BE2C (cell line): ENCODE measurements at regions not wholly inside any gene's neighbourhood (a gene's known extent, or its start where the extent isn't known, plus 50 kb on each side); places are given as distances from the start of the nearest gene placed in this dataset.

ENCODE experiments used
- DNase-seq: peaks from one replicate; pipeline ENCODE4 v3.0.0-alpha.2; 2020
- H3K27me3 ChIP-seq: fragments of 250-450 bp; sonication (Bioruptor Pico); 2 replicates; pipeline ENCODE4 v1.5.1; 2020; ENCODE audit warnings: mild to moderate bottlenecking
- H3K36me3 ChIP-seq: fragments of 250-450 bp; sonication (Bioruptor Pico); 2 replicates; pipeline ENCODE4 v1.5.1; 2020; ENCODE audit warnings: mild to moderate bottlenecking
- H3K4me1 ChIP-seq: fragments of 250-450 bp; sonication (Bioruptor Pico); 2 replicates; pipeline ENCODE4 v1.5.1; 2020
- H3K4me3 ChIP-seq: 2 replicates; pipeline ENCODE4 v1.5.1; 2011; ENCODE audit warnings: low read depth, low read length
- H3K9me3 ChIP-seq: fragments of 250-450 bp; sonication (Bioruptor Pico); 2 replicates; pipeline ENCODE4 v1.5.1; 2020
- TF ChIP-seq, protein P1 (sequence below): IDR thresholded peaks from 2 replicates; pipeline ENCODE4 v1.5.1; 2012; ENCODE audit warnings: mild to moderate bottlenecking, low read depth, low read length

DNA sequence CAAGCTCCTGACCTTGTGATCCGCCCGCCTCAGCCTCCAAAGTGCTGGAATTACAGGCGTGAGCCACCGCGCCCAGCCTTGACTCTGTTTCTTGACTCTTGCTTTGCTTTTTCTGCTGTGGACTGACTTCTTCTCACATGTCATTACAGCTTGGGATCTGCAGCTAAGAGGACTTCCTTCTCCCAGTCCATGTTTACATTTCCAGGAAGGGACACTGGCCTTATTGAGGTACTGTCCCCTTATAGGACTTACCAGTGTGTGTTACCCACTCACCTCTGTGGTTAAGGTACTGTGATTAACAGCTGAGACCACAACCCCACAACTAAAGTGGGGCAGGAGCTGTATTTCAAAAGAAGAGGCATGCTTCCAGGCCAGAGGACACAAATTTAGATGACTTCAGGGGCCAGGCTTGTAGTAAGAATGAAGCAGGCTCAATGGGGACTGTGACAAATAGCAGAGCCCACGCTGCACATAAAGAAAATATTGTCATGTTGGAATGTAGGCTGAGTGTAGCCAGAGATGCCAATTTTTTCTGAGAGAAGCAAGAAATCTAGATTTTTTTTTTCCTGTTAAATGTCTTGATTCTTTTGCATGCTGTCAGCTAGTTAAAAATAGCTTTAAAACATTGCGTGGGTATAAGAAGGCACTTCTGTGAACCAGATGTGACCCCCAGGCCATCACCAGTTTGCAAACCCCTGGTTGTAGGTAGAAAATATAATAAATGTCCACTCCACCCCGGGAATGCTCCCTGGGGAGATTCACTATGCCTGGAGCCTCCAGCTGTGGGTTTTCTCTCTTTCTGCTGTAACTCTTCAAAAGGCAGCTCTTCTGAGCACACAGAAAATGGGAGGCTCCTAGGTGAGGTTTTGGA, 75.0 kb downstream of the PTPDC1 start:
- no peak overlapping the region for H3K4me3 ChIP-seq
- no peaks in the 10 kb centered on the region for H3K27me3 ChIP-seq
- H3K9me3 ChIP-seq = no peaks in the 10 kb centered on the region
- TF ChIP-seq, protein P1, sequence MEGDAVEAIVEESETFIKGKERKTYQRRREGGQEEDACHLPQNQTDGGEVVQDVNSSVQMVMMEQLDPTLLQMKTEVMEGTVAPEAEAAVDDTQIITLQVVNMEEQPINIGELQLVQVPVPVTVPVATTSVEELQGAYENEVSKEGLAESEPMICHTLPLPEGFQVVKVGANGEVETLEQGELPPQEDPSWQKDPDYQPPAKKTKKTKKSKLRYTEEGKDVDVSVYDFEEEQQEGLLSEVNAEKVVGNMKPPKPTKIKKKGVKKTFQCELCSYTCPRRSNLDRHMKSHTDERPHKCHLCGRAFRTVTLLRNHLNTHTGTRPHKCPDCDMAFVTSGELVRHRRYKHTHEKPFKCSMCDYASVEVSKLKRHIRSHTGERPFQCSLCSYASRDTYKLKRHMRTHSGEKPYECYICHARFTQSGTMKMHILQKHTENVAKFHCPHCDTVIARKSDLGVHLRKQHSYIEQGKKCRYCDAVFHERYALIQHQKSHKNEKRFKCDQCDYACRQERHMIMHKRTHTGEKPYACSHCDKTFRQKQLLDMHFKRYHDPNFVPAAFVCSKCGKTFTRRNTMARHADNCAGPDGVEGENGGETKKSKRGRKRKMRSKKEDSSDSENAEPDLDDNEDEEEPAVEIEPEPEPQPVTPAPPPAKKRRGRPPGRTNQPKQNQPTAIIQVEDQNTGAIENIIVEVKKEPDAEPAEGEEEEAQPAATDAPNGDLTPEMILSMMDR = no peak
- DNase-seq = peak; percentile 27
- no peaks in the 10 kb centered on the region; the same call in 1 of the 2 replicates for H3K4me1 ChIP-seq
- no peaks in the 10 kb centered on the region for H3K36me3 ChIP-seq

GRCh38 chr9:94160594-94161501, 76.6 kb downstream of the PTPDC1 start:
- H3K27me3 ChIP-seq = no peaks in the 10 kb centered on the region
- no peak overlapping the region for H3K4me3 ChIP-seq
- H3K4me1 ChIP-seq = no peaks in the 10 kb centered on the region; the same call in 1 of the 2 replicates
- no peaks in the 10 kb centered on the region for H3K36me3 ChIP-seq
- H3K9me3 ChIP-seq = no peaks in the 10 kb centered on the region
- DNase-seq = no peak
- TF ChIP-seq, protein P1 = no peak

DNA sequence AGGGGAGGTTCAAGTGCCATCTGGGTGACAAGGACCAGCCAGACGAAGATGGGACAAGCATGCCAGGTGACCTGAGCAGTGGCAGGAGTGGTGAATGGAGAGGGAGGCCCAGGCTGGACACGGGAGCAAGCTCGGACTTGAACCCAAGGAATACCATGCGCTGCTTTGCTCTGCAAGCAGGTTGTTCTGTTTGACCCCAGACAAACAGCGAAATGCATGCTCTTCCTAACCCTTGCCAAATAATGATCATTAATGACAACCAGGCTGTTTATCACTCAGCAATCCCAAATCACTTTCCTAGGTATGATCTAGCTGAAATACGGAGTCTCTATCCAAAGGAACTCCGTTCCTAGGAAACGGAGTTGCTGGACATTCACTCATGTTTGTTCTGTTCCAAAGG, 77.4 kb downstream of the PTPDC1 start:
- Histone ChIP-seq H3K27me3 (no peaks in the 10 kb centered on the region), H3K36me3 (peaks cover 3% of the 10 kb centered on the region), H3K4me3 (no peak overlapping the region), H3K4me1 (no peaks in the 10 kb centered on the region; the same call in 1 of the 2 replicates), H3K9me3 (no peaks in the 10 kb centered on the region)
- TF ChIP-seq, protein P1 = no peak
- no peak for DNase-seq

DNA sequence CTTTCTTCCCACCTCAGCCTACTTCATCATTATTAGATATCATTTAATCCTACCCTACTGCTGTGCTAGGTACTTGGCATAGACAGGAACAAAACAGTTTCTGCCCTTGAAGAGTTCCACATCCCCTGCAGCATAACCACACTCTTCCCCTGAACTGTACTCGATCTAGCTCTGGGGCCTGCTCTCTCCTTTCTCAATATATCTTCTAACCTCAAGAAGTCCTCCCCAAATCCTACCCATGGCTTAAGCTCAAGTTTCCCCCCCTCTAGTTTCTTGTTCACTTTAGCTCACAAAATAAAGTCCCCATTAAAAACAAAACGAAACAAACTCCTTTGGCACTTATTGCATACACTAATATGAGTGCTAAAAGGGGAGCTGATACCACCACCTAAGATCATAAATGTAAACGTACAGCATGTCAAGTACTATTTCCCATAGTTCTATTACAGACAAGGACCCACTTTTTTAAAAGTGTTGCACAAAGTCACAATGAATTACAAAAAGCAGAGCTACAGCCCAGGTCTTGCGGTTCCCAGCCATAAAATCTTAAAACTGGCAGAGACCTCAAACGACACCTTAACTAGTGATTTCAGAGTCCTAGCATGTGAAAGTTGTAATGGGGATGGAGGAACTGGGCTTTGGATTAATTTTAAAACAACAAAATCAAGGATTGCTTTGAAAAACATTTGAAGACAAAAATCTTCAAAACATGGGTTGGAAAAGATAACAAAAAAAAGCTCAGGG, 80.7 kb downstream of the PTPDC1 start:
- Histone ChIP-seq H3K36me3 (peaks cover 3% of the 10 kb centered on the region), H3K9me3 (no peaks in the 10 kb centered on the region), H3K27me3 (no peaks in the 10 kb centered on the region), H3K4me3 (no peak overlapping the region), H3K4me1 (peaks cover 5% of the 10 kb centered on the region; the same call in 1 of the 2 replicates)
- no peak for DNase-seq
- TF ChIP-seq, protein P1 = no peak

DNA sequence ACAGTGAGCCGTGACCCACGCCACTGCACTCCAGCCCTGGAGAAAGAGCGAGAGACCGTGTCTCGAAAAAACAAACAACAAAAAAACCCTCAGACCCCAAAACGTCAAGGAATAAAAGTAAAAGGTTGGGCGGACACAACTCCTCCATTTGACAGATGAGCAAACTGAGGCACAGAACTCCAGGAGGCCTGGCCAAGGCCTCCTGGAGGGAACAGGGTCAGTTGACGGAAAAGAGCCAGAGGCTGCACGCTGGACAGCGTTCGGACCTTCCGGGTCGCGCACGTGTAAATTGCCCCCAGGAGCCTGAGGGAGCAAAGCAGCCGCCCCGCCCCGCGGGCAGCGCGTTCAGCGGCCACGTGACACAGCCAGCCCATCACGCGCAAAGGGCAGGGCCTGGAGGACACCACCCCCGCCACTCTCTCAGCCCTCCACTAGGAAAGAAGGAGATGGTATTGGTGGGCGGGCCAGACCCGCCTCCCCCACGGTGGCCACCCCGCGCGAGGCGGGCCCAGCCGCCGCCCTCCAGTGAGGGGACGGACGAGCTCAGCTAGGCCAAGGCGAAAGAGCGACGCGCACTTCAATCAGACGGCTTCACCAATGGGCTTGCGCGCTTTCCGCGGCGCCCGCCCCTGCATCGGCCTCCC, 81.5 kb downstream of the PTPDC1 start:
- Histone ChIP-seq H3K9me3 (no peaks in the 10 kb centered on the region), H3K27me3 (no peaks in the 10 kb centered on the region), H3K4me3 (peak overlapping the region; percentile 32), H3K36me3 (peaks cover 3% of the 10 kb centered on the region), H3K4me1 (peaks cover 5% of the 10 kb centered on the region; the same call in 1 of the 2 replicates)
- peak; percentile 98 for DNase-seq
- TF ChIP-seq, protein P1 = no peak
